Left cardiac atrium (tissue), 4 donors: ENCODE measurements at regions not wholly inside any gene's neighbourhood (a gene's known extent, or its start where the extent isn't known, plus 50 kb on each side); places are given as distances from the start of the nearest gene placed in this dataset.
"Not testable (repeated sequence)": the region's sequence is repeated elsewhere in the genome, so short reads cannot be mapped to it uniquely, and the experiment has no call there.

Experiments used
- ATAC-seq, 2 donors: fragments of 200-7000 bp; cut with Tn5 transposase; one replicate each; pipeline ENCODE4 v1.9.1; 2020; ENCODE audit warnings: mild to moderate bottlenecking in 2 of 2, moderate library complexity in 2 of 2
- DNase-seq: peaks from one replicate; pipeline ENCODE4 v3.0.0-alpha.2; 2020
- intact Hi-C, 2 donors: fragments of 100-400 bp; cut with DNase I; formaldehyde crosslinking; loops; one replicate each; pipeline versions ENCODE4 v1.14.1 to v1.15.1; 2022 to 2023
- donor health status: DM: no; HTN: yes; CAD: no.
- donor health status: DM: no; HTN: yes; CAD: no; lungs with severe emphysema.
- donor health status: DM: yes; HTN: yes; CAD: no.
- donor health status: Dilated cardiomyopathy.

- no peak for ATAC-seq
- intact Hi-C loops, result no loop called here
Measured at GRCh38 chr21:25491267-25491666, 116.0 kb downstream of the MRPL39 start.

GRCh38 chr21:25490742-25491141 is 116.5 kb downstream of the MRPL39 start:
- intact Hi-C loops, result no loop called here
- DNase-seq (no peak), ATAC-seq (no peak)

More at GRCh38 chr21:25491267-25491666, 116.0 kb downstream of the MRPL39 start:
- no peak for DNase-seq

DNA sequence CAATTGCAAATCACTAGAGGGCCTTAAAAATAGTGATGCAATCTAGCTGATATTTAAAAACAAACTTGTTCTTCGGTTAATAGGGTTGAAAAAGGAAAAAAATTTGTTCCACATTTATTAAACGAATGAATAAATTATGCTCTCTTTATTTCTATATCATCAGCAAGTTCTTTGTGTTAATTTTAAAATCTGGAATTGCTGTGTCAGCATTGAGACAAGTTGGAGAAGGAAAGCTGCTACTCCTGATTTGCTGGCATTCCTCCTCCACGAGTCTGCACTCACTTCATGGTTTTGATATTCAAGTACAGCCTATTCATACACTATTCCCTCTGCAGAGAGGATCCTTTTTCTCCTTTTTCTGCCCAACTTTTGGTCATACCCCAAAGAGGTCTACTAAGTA is 117.6 kb downstream of the MRPL39 start:
- intact Hi-C loops, result no loop called here
- DNase-seq, result no peak
- ATAC-seq, result no peak

GRCh38 chr21:25487046-25487594 is 120.2 kb downstream of the MRPL39 start:
- intact Hi-C loops, result no loop called here
- ATAC-seq (no peak), DNase-seq (no peak)

GRCh38 chr21:25485914-25486313 is 121.4 kb downstream of the MRPL39 start:
- no peak for ATAC-seq
- intact Hi-C loops, result no loop called here
- DNase-seq, result no peak

GRCh38 chr21:25467896-25468295 is 139.4 kb downstream of the MRPL39 start:
- intact Hi-C loops, result no loop called here
- ATAC-seq (no peak), DNase-seq (no peak)

GRCh38 chr21:25467071-25467470 is 140.2 kb downstream of the MRPL39 start:
- intact Hi-C loops, ATAC-seq: not testable (repeated sequence)

GRCh38 chr21:25466470-25466869 is 140.8 kb downstream of the MRPL39 start:
- DNase-seq, result no peak
- intact Hi-C loops, result no loop called here
- ATAC-seq, result no peak

More at GRCh38 chr21:25467071-25467470, 140.2 kb downstream of the MRPL39 start:
- not testable (repeated sequence) for DNase-seq

DNA sequence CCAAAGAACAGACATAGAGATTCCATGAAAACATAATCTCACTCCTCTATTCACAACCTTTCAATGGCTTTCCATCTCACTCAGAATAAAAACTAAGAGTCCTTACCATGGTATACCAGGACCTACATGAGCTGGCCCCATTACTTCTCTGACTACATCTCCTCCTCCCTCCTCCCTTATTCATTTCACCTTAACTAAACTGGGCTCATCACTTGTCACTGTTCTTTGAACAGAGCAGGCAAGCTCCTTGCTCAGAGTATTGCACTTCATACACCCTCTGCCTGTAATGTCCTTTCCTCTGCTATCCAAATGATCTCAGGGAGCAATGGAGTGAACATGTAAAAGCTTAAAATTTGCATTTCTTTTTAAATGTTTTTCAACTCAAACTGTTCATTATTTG is 142.0 kb downstream of the MRPL39 start:
- intact Hi-C loops, result no loop called here
- ATAC-seq, result no peak
- no peak for DNase-seq

GRCh38 chr21:25464275-25464674 is 143.0 kb downstream of the MRPL39 start:
- DNase-seq, result no peak
- no peak for ATAC-seq
- intact Hi-C loops, result no loop called here

- intact Hi-C loops, result no loop called here
- no peak for ATAC-seq
- no peak for DNase-seq
Measured at GRCh38 chr21:25462517-25462971, 144.7 kb downstream of the MRPL39 start.

DNA sequence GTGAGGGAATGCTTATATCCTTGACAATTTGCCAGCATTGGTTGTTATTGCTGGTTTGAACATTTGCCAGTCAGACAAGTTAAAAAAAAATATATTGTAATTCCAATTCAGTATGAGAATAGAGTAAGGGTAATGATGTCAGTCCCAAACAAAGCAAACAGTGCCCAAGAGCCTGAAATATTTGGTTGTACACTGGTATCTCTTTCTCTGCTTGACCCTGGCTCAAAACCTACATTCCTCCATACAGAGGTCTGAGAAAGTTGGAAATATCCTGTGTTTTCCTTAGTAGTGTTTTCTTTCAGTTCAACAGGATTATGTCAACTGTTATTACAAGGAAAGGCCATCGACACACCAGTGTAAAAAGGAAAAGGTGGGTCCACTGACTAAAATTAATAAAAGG is 145.6 kb downstream of the MRPL39 start:
- DNase-seq, result no peak
- peak in 1 of 2 donors; percentile 52 for ATAC-seq
- intact Hi-C loops, result no loop called here

- intact Hi-C loops, result no loop called here
- ATAC-seq (no peak), DNase-seq (no peak)
Measured at GRCh38 chr21:25459993-25460392, 147.3 kb downstream of the MRPL39 start.

DNA sequence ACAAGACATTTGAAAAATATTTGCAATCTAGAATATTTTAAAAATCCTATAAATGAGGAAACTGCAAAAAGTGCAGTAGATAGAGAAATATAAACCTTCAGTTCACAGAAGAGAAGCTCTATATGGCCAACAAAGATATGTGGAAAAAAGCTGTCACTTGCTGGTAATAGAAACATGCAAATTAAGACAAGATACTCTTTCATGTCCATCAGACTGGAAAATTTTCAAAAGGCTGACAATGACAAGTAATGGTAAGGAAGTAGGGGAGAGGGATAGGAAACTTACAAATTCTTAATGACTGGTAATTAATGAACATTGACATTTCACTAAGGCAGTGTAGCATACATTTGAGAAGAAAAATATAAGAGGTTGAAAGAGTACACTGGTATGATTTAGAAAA is 147.9 kb downstream of the MRPL39 start:
- ATAC-seq (no peak), DNase-seq (no peak)
- intact Hi-C loops, result no loop called here

- ATAC-seq, result no peak
- intact Hi-C loops, result no loop called here
- no peak for DNase-seq
Measured at GRCh38 chr21:25458484-25458883, 148.8 kb downstream of the MRPL39 start.

DNA sequence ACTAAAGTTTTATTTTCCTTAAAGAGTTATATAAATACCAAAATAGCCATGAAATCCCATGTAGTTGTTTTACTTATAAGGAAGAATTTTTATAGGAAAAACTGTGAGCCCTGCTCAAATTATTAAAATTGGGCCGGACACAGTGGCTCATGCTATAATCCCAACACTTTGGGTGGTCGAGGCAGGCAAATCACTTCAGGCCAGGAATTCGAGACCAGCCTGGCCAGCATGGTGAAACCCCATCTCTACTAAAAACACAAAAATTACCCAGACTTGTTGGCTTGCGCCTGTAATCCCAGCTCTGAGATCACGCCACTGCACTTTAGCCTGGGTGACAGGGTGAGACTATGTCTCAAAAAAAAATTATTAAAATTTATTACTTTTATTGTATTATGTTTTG is 149.3 kb downstream of the MRPL39 start:
- intact Hi-C loops, result no loop called here
- DNase-seq (no peak), ATAC-seq (no peak)

DNA sequence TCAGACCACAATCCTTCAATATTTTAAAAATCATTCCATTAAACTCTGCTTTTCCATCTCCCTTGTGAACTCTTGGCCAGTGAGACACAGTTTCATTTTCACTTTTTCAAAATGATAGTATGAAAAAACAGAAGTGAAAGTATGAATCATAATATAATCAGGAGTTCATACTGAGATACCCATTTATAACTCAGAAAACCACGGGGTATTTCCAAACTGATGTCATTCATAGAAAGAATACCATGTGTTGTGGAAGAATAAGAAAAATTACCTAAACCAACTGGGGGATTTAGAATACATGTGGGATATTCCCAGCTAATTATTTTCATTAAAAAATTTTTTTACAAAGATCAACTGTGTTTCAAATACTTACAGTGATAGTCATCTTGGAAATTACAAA is 149.9 kb downstream of the MRPL39 start:
- ATAC-seq, result peak; percentile 23 to 77
- intact Hi-C loops, result no loop called here

DNA sequence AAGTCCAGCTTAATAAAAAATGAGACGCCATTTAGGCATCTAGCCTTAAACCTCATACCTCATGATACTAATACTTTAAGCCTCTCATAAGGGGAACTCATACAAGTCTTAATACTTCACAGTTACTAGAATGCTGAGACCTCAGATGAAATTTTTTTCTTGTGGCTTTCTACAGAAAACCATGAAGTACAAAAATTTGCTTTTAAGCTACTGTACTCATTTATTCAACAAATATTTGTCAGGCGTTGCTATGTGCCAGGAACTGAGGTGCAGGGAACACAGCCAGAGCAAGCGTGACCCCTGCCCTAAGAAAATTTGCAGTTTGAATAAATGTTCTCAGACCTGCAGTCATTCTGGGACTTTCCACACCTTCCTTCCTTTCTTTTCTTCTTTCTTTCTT is 150.6 kb downstream of the MRPL39 start:
- no peak for ATAC-seq
- intact Hi-C loops, result no loop called here
- no peak for DNase-seq

More for the DNA sequence above, 149.9 kb downstream of the MRPL39 start:
- DNase-seq, result no peak

GRCh38 chr21:25453524-25453923 is 153.8 kb downstream of the MRPL39 start:
- intact Hi-C loops, result no loop called here
- DNase-seq (no peak), ATAC-seq (no peak)

DNA sequence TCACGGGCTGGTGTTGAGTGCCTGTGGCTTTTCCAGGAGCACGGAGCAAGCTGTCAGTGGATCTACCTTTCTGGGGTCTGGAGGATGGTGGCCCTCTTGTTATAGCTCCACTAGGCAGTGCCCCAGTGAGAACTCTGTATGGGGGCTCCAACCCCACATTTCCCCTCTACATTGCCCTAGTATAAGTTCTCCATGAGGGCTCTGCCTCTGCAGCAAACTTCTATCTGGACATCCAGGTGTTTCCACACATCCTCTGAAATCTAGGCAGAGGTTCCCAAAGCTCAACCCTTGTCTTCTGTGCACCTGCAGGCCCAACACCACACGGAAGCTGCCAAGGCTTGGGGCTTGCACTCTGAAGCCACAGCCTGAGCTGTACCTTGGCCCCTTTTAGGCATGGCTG is 157.3 kb downstream of the MRPL39 start:
- intact Hi-C loops, result no loop called here
- ATAC-seq (no peak), DNase-seq (no peak)

- no peak for ATAC-seq
- DNase-seq, result no peak
- intact Hi-C loops, result no loop called here
Measured at GRCh38 chr21:25441835-25442234, 165.4 kb downstream of the MRPL39 start.

DNA sequence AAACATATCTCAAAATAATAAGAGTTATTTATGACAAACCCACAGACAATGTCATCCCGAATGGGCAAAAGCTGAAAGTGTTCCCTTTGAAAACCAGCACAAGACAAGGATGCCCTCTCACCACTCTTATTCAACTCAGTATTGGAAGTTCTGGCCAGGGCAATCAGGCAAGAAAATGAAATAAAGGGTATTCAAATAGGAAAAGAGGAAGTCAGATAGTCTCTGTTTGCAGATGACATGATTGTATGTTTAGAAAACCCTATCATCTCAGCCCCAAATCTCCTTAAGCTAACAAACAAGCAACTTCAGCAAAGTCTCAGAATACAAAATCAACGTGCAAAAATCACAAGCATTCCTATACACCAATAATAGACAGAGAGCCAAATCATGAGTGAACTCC is 169.8 kb downstream of the MRPL39 start:
- ATAC-seq, intact Hi-C loops, DNase-seq: not testable (repeated sequence)
